H1 (cell line): ENCODE measurements at regions not wholly inside any gene's neighbourhood (a gene's known extent, or its start where the extent isn't known, plus 50 kb on each side); places are given as distances from the start of the nearest gene placed in this dataset.

Experiments
- CTCF ChIA-PET: fragments of 300-600 bp; sonication (Branson Sonifier 250); formaldehyde crosslinking; loops from one replicate; lab custom pipeline; 2021; ENCODE audit not compliant: partially characterized antibody; lab: Charles Lee
- POLR2A ChIA-PET: fragments of 300-600 bp; sonication (Branson Sonifier 250); formaldehyde crosslinking; loops from one replicate; lab custom pipeline; 2021; ENCODE audit warnings: inconsistent platforms; ENCODE audit not compliant: partially characterized antibody; lab: Charles Lee
- DNase-seq, 2 experiments: peaks; one replicate each; pipeline versions ENCODE4 v3.0.0 to v3.0.0-alpha.2; 2010 to 2022; ENCODE audit warnings: low spot score in 2 of 2, low read depth in 1 of 2, mixed read lengths in 1 of 2
- FAIRE-seq: peaks from 2 replicates; lab custom pipeline; 2011; peaks lifted over from hg19 to GRCh38; lab: Jason Lieb, UNC
- H2AFZ ChIP-seq: 2 replicates; pipeline ENCODE4 v1.8.1; 2012; ENCODE audit warnings: low read length, inconsistent platforms
- H2AK5ac ChIP-seq: 2 replicates; pipeline ENCODE4 v1.6.1; 2013; ENCODE audit warnings: low read depth, low read length
- H2BK120ac ChIP-seq: replicated peaks from 2 replicates; pipeline ENCODE3; 2013; ENCODE audit warnings: low read depth, low read length, inconsistent platforms
- H2BK12ac ChIP-seq: 2 replicates; pipeline ENCODE4 v1.6.1; 2013; ENCODE audit warnings: low read depth, low read length
- H2BK15ac ChIP-seq: 2 replicates; pipeline ENCODE4 v1.6.1; 2013; ENCODE audit warnings: low read length
- H2BK20ac ChIP-seq: 2 replicates; pipeline ENCODE4 v1.6.1; 2013; ENCODE audit warnings: low read length
- H2BK5ac ChIP-seq: 2 replicates; pipeline ENCODE4 v1.6.1; 2013; ENCODE audit warnings: low read depth, low read length
- H3K14ac ChIP-seq: 2 replicates; pipeline ENCODE4 v1.6.1; 2013; ENCODE audit warnings: inconsistent platforms; ENCODE audit not compliant: insufficient read length
- H3K18ac ChIP-seq: 2 replicates; pipeline ENCODE4 v1.6.1; 2013; ENCODE audit warnings: low read length; ENCODE audit errors: extremely low read depth
- H3K23ac ChIP-seq: 2 replicates; pipeline ENCODE4 v1.6.1; 2013; ENCODE audit warnings: inconsistent platforms; ENCODE audit not compliant: insufficient read length
- H3K23me2 ChIP-seq: 2 replicates; pipeline ENCODE4 v1.6.1; 2013; ENCODE audit warnings: low read depth, low read length
- H3K27ac ChIP-seq: 2 replicates; pipeline ENCODE4 v1.6.1; 2011; ENCODE audit warnings: low read depth, low read length, inconsistent platforms
- H3K27me3 ChIP-seq, 4 experiments: replicated peaks in 1 of 4; 1 replicate in 1 of 4; 2 replicates in 3 of 4; pipeline versions ENCODE4 v1.6.1 to v1.8.1; 2011 to 2013; ENCODE audit warnings: low read length in 3 of 4, mild to moderate bottlenecking in 3 of 4, inconsistent platforms in 2 of 4, mixed read lengths in 2 of 4, moderate library complexity in 1 of 4; ENCODE audit not compliant: control insufficient read depth in 3 of 4, insufficient read depth in 3 of 4; ENCODE audit errors: extremely low read depth in 1 of 4
- H3K36me3 ChIP-seq, 4 experiments: 2 replicates each; pipeline versions ENCODE4 v1.6.1 to v1.8.1; 2011 to 2013; ENCODE audit warnings: mild to moderate bottlenecking in 4 of 4, low read length in 3 of 4, moderate library complexity in 2 of 4, control low read depth in 1 of 4, inconsistent platforms in 1 of 4; ENCODE audit not compliant: insufficient read depth in 4 of 4, control insufficient read depth in 2 of 4
- H3K4ac ChIP-seq: replicated peaks from 2 replicates; pipeline ENCODE3; 2013; ENCODE audit warnings: low read length, low read depth, mixed read lengths, inconsistent platforms; ENCODE audit not compliant: insufficient read length
- H3K4me1 ChIP-seq, 4 experiments: replicated peaks in 1 of 4; 1 replicate in 1 of 4; 2 replicates in 3 of 4; pipeline versions ENCODE4 v1.6.1 to v1.8.1; 2011 to 2013; ENCODE audit warnings: low read length in 3 of 4, inconsistent platforms in 2 of 4, mixed read lengths in 1 of 4; ENCODE audit not compliant: insufficient read depth in 4 of 4, control insufficient read depth in 3 of 4
- H3K4me2 ChIP-seq, 2 experiments: 2 replicates each; pipeline versions ENCODE4 v1.6.1 to v1.8.1; 2011 to 2013; ENCODE audit warnings: low read depth in 2 of 2, low read length in 2 of 2, control low read depth in 1 of 2, inconsistent platforms in 1 of 2, mild to moderate bottlenecking in 1 of 2; ENCODE audit not compliant: insufficient read depth in 1 of 2
- H3K4me3 ChIP-seq, 4 experiments: fragments of 200-600, 300-600 bp in 1 of 4; sonication (generic), shearing (Covaris generic), sonication (Bioruptor Twin) in 1 of 4; 2 replicates each; pipeline versions ENCODE4 v1.5.1 to v1.8.1; 2011 to 2016; ENCODE audit warnings: low read length in 4 of 4, low read depth in 3 of 4, control low read depth in 2 of 4, inconsistent platforms in 2 of 4, mild to moderate bottlenecking in 2 of 4, mixed read lengths in 1 of 4, moderate library complexity in 1 of 4; ENCODE audit not compliant: insufficient read depth in 2 of 4; ENCODE audit errors: extremely low read depth in 1 of 4
- H3K56ac ChIP-seq: replicated peaks from 2 replicates; pipeline ENCODE3; 2013; ENCODE audit warnings: low read depth, mild to moderate bottlenecking, mixed read lengths, low read length, inconsistent platforms; ENCODE audit not compliant: insufficient read length
- H3K79me1 ChIP-seq: 2 replicates; pipeline ENCODE4 v1.6.1; 2013; ENCODE audit warnings: low read depth, low read length, control low read depth
- H3K79me2 ChIP-seq, 2 experiments: 2 replicates each; pipeline versions ENCODE4 v1.6.1 to v1.8.1; 2012 to 2013; ENCODE audit warnings: low read length in 2 of 2, mild to moderate bottlenecking in 2 of 2, inconsistent platforms in 1 of 2; ENCODE audit not compliant: insufficient read depth in 2 of 2, control insufficient read depth in 1 of 2
- H3K9ac ChIP-seq, 4 experiments: replicated peaks in 1 of 4; 1 replicate in 1 of 4; 2 replicates in 3 of 4; pipeline versions ENCODE4 v1.6.1 to v1.8.1; 2011 to 2013; ENCODE audit warnings: low read depth in 3 of 4, low read length in 3 of 4, control low read depth in 2 of 4, mild to moderate bottlenecking in 2 of 4, moderate library complexity in 2 of 4, inconsistent platforms in 1 of 4; ENCODE audit errors: extremely low read depth in 1 of 4
- H3K9me3 ChIP-seq, 2 experiments: 2 replicates each; pipeline versions ENCODE4 v1.6.1 to v1.8.1; 2012 to 2013; ENCODE audit warnings: mild to moderate bottlenecking in 2 of 2, moderate library complexity in 2 of 2, control low read depth in 1 of 2, inconsistent platforms in 1 of 2, low read depth in 1 of 2, low read length in 1 of 2, mixed read lengths in 1 of 2; ENCODE audit not compliant: insufficient read depth in 2 of 2
- H4K20me1 ChIP-seq, 2 experiments: replicated peaks in 1 of 2; 2 replicates each; pipeline versions ENCODE3 to v1.8.1; 2011 to 2013; ENCODE audit warnings: inconsistent platforms in 2 of 2, low read length in 2 of 2, mild to moderate bottlenecking in 1 of 2; ENCODE audit not compliant: insufficient read depth in 2 of 2, control insufficient read depth in 1 of 2
- H4K5ac ChIP-seq: 2 replicates; pipeline ENCODE4 v1.6.1; 2013; ENCODE audit warnings: low read length, low read depth, mixed read lengths, inconsistent platforms; ENCODE audit not compliant: insufficient read length
- H4K8ac ChIP-seq: 2 replicates; pipeline ENCODE4 v1.8.0; 2013; ENCODE audit warnings: mild to moderate bottlenecking, moderate library complexity, low read length, inconsistent platforms; ENCODE audit not compliant: insufficient read depth; ENCODE audit errors: extremely low read depth
- H4K91ac ChIP-seq: replicated peaks from 2 replicates; pipeline ENCODE3; 2013; ENCODE audit warnings: low read length, mixed read lengths, inconsistent platforms; ENCODE audit not compliant: insufficient read length
- ASH2L ChIP-seq: fragments of 200-600, 300-600 bp; sonication (generic); IDR thresholded peaks from one replicate; pipeline ENCODE4 v1.7.1; 2017; ENCODE audit warnings: low read length
- CTBP2 ChIP-seq: IDR thresholded peaks from 2 replicates; pipeline ENCODE4 v1.7.0; 2011; ENCODE audit warnings: borderline replicate concordance, mild to moderate bottlenecking, moderate library complexity, mixed read lengths, low read length; ENCODE audit not compliant: insufficient read depth, insufficient read length
- EZH2 ChIP-seq: fragments of 200-600 bp; sonication (generic); IDR thresholded peaks from 2 replicates; pipeline ENCODE4 v1.7.1; 2012; ENCODE audit warnings: low read depth, mild to moderate bottlenecking, moderate library complexity, low read length, inconsistent platforms; ENCODE audit not compliant: severe bottlenecking
- MAX ChIP-seq: IDR thresholded peaks from 2 replicates; pipeline ENCODE4 v1.6.1; 2012; ENCODE audit warnings: inconsistent platforms
- RAD21 ChIP-seq, 2 experiments: IDR thresholded peaks in 1 of 2; conservative IDR thresholded peaks in 1 of 2; 2 replicates each; pipeline ENCODE4 v1.6.1; 2011; ENCODE audit warnings: low read depth in 2 of 2, low read length in 2 of 2, improper control_type of control experiment in 1 of 2, inconsistent platforms in 1 of 2, mild to moderate bottlenecking in 1 of 2, moderate library complexity in 1 of 2
- SIRT6 ChIP-seq: IDR thresholded peaks from one replicate; pipeline ENCODE4 v1.7.1; 2012; ENCODE audit warnings: low read length, inconsistent platforms
- TAF1 ChIP-seq: IDR thresholded peaks from 2 replicates; pipeline ENCODE4 v1.6.1; 2011; ENCODE audit warnings: mild to moderate bottlenecking, low read depth, low read length
- WGBS, 2 experiments: shearing (Covaris generic) in 1 of 2; methylation state at CpG; one replicate each; pipeline versions ENCODE4 v1.1.6 to v1.1.7; 2013 to 2015; ENCODE audit warnings: low lambda C conversion rate in 2 of 2, mixed read lengths in 2 of 2, inconsistent platforms in 1 of 2, low coverage in 1 of 2, missing lambda C conversion rate in 1 of 2; ENCODE audit not compliant: insufficient replicate concordance in 2 of 2, insufficient coverage in 1 of 2, insufficient read length in 1 of 2; ENCODE audit errors: extremely low coverage in 1 of 2, missing lambda C conversion rate in 1 of 2; 5-methylcytosine and 5-hydroxymethylcytosine counted together

- Histone ChIP-seq H3K27ac (no peak overlapping the region), H2AK5ac (no peak overlapping the region), H2BK20ac (no peak overlapping the region), H3K27me3 (no peaks in the 10 kb centered on the region), H4K91ac (no peak overlapping the region), H3K79me1 (no peaks in the 10 kb centered on the region), H2BK120ac (no peak overlapping the region), H3K56ac (no peak overlapping the region), H3K23ac (no peak overlapping the region), H4K8ac (no peak overlapping the region; the same call in 1 of the 2 replicates), H2AFZ (no peak overlapping the region; the same call in 1 of the 2 replicates), H3K4me2 (no peak overlapping the region), H3K9ac (no peak overlapping the region), H2BK12ac (no peak overlapping the region), H3K18ac (no peak overlapping the region), H4K20me1 (no peaks in the 10 kb centered on the region), H4K5ac (no peak overlapping the region), H3K4me3 (no peak overlapping the region), H2BK5ac (no peak overlapping the region), H2BK15ac (no peak overlapping the region), H3K9me3 (no peaks in the 10 kb centered on the region), H3K14ac (no peak overlapping the region), H3K23me2 (no peaks in the 10 kb centered on the region), H3K79me2 (no peaks in the 10 kb centered on the region), H3K4me1 (no peaks in the 10 kb centered on the region), H3K4ac (no peak overlapping the region), H3K36me3 (no peaks in the 10 kb centered on the region)
- POLR2A ChIA-PET, result interaction anchor here (1.5 kb wide), 1 partner anchor 8 kb away, joined by 3 read pairs; no protein-coding TSS in a partner anchor
- CTCF ChIA-PET, result interaction anchor here (0.5 to 1.6 kb wide), 6 partner anchors 8 to 258 kb away, joined by 3 to 4 read pairs (median 3); no protein-coding TSS in a partner anchor
- no peak for FAIRE-seq
- TF ChIP-seq MAX (no peak), CTBP2 (no peak), TAF1 (no peak), ASH2L (no peak), EZH2 (no peak), RAD21 (IDR thresholded peaks at IDR 0.05 in 1 of 2, conservative IDR thresholded peaks at IDR 0.05 in 1 of 2; ENCODE audit: low read depth in 2 of 2, low read length in 2 of 2) (no peak), SIRT6 (no peak)
- DNase-seq, result no peak
- WGBS, 2 experiments, result 85% methylated on average over 16 of the region's 16 CpGs; no CpG with 5 or more reads in 1 of the 2 experiments
These were observed 141.9 kb downstream of the SLC4A3 start for GRCh38 chr2:219769090-219769910.
